Activated T-helper 1 cell treated with anti-CD3 and anti-CD28 coated beads, Interleukin-12 subunit alpha, Interleukin-12 subunit beta, Interleukin-2, Interleukin-4 antibody, amounts not matched to agents 30 ng/mL and 10 ng/mL and 1 ng/mL, durations not matched to agents 14 hours and 24 hours and 36 hours (primary cell): ENCODE measurements at regions not wholly inside any gene's neighbourhood (a gene's known extent, or its start where the extent isn't known, plus 50 kb on each side); places are given as distances from the start of the nearest gene placed in this dataset.

Experiments
- DNase-seq: peaks from one replicate; pipeline ENCODE4 v3.0.0; 2021; ENCODE audit warnings: low spot score
- H3K27ac Mint-ChIP-seq: one replicate; pipeline ENCODE4 v1.8.0; 2021; ENCODE audit warnings: mild to moderate bottlenecking, mixed read lengths
- H3K27me3 Mint-ChIP-seq: one replicate; pipeline ENCODE4 v1.8.0; 2022; ENCODE audit warnings: mild to moderate bottlenecking, moderate library complexity, mixed read lengths; ENCODE audit not compliant: insufficient read depth
- H3K36me3 Mint-ChIP-seq: one replicate; pipeline ENCODE4 v1.8.0; 2021; ENCODE audit warnings: low read depth, mixed read lengths
- H3K4me1 Mint-ChIP-seq: one replicate; pipeline ENCODE4 v1.8.0; 2021; ENCODE audit warnings: low read depth, mixed read lengths
- H3K4me3 Mint-ChIP-seq: one replicate; pipeline ENCODE4 v1.8.0; 2021; ENCODE audit warnings: mild to moderate bottlenecking, moderate library complexity, mixed read lengths
- H3K9me3 Mint-ChIP-seq: one replicate; pipeline ENCODE4 v1.8.0; 2021; ENCODE audit warnings: mixed read lengths
- intact Hi-C: fragments of 100-400 bp; cut with micrococcal nuclease; formaldehyde crosslinking; loops from one replicate; pipeline ENCODE4 v1.15.1; 2024

GRCh38 chr5:143574236-143574635 is 170.8 kb upstream of the NR3C1 start:
- peaks cover 12% of the 10 kb centered on the region for H3K4me1 Mint-ChIP-seq
- no peaks in the 10 kb centered on the region for H3K27me3 Mint-ChIP-seq
- no peak overlapping the region for H3K4me3 Mint-ChIP-seq
- no peaks in the 10 kb centered on the region for H3K9me3 Mint-ChIP-seq
- no peaks in the 10 kb centered on the region for H3K36me3 Mint-ChIP-seq
- intact Hi-C loops: no loop called here
- H3K27ac Mint-ChIP-seq: no peak overlapping the region
- no peak for DNase-seq

DNA sequence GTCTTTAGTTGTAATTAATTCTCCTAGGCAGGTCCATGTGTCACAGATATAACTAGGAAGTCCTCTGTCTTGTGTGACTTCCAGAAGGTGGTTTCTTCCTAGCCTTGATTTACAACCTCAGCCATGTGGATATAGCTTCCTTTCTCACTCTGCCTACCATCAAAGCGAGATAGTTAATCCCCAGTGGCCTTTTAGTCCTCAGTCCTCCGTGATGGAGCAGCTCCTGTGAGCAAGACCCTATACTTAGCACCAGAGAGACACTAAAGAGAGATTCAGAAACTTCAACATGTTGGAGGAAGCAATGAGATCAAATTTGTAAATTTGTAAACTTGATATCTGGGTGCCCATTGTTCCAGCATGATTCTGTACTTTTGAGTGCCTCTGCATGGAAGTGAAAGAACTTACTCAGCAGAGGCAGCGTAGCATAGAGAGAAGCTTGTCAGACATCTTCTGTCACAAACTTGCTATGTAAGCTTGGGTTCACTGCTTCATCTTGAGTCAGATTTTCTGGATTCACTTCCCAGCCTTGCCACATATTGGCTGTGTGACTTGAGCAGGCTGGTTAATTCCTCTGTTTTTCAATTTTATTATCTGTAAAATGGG is 170.2 kb upstream of the NR3C1 start:
- Mint-ChIP-seq H3K27me3 (no peaks in the 10 kb centered on the region), H3K36me3 (no peaks in the 10 kb centered on the region), H3K27ac (no peak overlapping the region), H3K9me3 (no peaks in the 10 kb centered on the region), H3K4me1 (peaks cover 12% of the 10 kb centered on the region), H3K4me3 (no peak overlapping the region)
- DNase-seq: no peak
- intact Hi-C loops: no loop called here

DNA sequence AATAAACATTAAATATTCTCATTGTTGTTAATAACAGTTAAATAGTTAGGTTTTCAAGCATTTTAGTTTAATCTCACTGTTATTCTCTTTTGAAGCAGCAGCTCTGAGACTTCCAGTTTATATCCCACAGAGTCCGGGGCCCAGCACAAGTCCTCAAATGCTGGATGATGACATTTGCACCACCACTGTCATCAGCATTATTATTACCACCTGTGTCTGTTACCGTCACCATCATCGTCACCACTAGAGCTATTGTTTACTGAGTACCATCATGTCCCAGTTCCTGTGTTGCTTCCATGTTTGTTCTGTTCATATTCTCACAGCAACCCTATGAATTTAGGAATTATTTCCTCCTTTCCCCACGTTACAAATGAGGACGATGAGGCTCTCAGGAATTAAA is 169.2 kb upstream of the NR3C1 start:
- Mint-ChIP-seq H3K4me1 (peaks cover 12% of the 10 kb centered on the region), H3K36me3 (no peaks in the 10 kb centered on the region), H3K9me3 (no peaks in the 10 kb centered on the region), H3K4me3 (no peak overlapping the region), H3K27ac (no peak overlapping the region), H3K27me3 (no peaks in the 10 kb centered on the region)
- DNase-seq: no peak
- intact Hi-C loops: no loop called here

DNA sequence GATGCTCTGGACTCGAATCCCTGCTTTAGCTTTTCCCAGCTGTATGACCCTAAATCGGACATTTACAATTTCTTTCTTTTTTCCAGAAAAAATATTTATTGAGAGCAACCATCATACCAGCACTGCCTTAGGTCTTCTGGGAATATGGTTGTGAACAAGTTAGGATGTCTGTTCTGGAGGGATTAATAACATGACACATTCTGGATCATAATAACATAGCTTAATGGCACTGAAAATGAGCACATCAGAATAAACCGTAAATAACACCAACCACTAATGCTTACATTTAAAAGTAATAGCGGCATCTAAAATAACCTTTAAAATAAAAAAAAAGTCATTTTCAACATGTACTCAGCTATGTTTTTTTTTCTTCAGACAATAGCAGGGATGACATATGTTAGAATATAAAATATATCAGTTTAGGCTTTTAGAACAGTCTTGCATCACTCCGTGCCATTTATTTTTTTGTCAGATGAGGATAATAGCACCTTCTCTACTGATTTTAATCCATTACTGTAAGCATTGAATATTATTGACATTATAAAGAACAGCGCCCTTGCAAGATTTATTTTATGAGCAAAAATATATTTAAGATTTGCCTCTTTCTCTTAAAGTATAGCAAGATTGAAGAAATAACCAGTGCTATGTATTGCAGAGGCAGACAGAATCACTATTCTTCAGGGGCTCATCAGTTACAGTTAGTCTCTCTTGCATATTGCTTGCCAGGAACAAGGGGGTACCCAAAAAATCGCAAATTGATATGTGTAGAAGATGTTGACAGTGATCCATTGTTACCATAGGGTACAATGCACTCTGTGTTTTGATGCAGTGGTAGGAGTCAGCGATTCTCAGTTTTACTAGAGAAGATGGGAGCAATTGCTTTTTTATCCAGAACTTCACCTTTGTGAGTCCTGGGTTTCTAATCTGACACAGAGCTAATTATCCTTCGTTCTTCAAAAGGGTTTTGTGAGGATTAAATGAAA is 168.4 kb upstream of the NR3C1 start:
- Mint-ChIP-seq H3K9me3 (no peaks in the 10 kb centered on the region), H3K27ac (no peak overlapping the region), H3K4me3 (no peak overlapping the region), H3K27me3 (no peaks in the 10 kb centered on the region), H3K4me1 (peaks cover 12% of the 10 kb centered on the region), H3K36me3 (no peaks in the 10 kb centered on the region)
- intact Hi-C loops: no loop called here
- no peak for DNase-seq

DNA sequence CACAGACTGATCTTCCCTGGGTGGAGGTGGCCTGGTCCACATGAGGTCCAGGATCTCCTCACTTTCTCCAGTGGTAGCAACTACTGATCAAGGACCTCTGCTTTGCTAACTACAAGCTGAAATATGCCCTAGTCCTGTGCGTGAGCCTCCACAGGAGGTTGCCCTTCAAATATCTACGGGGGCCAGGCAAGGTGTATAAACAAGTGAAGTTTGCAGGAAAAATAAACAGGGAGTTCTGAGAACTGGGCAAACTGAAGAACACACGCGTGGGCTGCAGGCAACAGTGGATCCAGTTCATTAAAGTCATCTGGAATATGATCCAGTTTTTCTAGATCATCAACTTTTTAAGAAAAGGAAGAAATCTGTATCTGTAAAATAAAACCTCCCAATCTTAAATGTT is 167.5 kb upstream of the NR3C1 start:
- Mint-ChIP-seq H3K4me3 (no peak overlapping the region), H3K27me3 (no peaks in the 10 kb centered on the region), H3K9me3 (no peaks in the 10 kb centered on the region), H3K4me1 (peaks cover 12% of the 10 kb centered on the region), H3K27ac (no peak overlapping the region), H3K36me3 (no peaks in the 10 kb centered on the region)
- intact Hi-C loops: no loop called here
- no peak for DNase-seq

DNA sequence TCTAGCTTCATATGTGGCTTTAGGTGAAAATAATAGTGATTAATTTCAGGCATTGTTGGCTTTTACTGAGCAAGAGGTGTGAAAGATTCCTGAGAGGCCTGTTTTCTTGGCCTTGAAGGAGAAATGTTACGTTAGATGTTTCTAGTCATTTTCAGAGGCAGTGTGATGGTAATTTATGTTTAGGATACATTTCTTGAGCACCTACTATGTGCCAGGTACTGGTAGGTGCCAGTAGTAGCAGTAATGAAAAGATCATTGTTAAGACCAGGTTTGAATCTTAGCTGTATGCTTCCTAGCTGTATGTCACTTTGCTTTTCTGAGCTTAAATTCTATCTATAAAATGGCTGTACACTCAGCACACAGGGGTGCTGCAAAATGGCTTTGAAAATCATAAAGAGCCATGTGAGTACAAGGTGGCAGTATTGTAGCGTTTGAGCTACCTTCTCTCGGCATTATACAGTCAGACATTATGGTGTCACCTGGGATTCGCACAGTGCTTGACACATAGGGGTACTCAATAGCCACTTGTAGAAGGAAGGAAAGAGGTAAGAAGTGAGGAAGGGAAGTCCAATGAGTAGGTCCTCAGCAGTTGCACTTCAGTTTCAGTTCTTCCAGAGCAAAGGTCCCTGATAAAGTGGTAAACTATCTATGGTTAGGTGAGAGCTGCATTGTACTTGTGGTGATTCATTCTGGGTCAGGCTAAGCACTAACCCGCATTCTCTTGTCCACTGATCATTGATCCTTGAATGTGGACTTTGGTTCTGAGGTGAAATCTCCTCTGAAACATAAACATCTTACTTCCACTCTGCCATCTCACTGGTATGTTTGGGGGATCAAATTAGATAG is 166.5 kb upstream of the NR3C1 start:
- no peaks in the 10 kb centered on the region for H3K27me3 Mint-ChIP-seq
- H3K4me3 Mint-ChIP-seq: no peak overlapping the region
- intact Hi-C loops: no loop called here
- H3K27ac Mint-ChIP-seq: no peak overlapping the region
- H3K36me3 Mint-ChIP-seq: no peaks in the 10 kb centered on the region
- peaks cover 3% of the 10 kb centered on the region for H3K4me1 Mint-ChIP-seq
- no peaks in the 10 kb centered on the region for H3K9me3 Mint-ChIP-seq
- DNase-seq: no peak

- Mint-ChIP-seq H3K4me1 (no peaks in the 10 kb centered on the region), H3K36me3 (no peaks in the 10 kb centered on the region)
Observed at GRCh38 chr5:143569213-143569701, 165.8 kb upstream of the NR3C1 start.

DNA sequence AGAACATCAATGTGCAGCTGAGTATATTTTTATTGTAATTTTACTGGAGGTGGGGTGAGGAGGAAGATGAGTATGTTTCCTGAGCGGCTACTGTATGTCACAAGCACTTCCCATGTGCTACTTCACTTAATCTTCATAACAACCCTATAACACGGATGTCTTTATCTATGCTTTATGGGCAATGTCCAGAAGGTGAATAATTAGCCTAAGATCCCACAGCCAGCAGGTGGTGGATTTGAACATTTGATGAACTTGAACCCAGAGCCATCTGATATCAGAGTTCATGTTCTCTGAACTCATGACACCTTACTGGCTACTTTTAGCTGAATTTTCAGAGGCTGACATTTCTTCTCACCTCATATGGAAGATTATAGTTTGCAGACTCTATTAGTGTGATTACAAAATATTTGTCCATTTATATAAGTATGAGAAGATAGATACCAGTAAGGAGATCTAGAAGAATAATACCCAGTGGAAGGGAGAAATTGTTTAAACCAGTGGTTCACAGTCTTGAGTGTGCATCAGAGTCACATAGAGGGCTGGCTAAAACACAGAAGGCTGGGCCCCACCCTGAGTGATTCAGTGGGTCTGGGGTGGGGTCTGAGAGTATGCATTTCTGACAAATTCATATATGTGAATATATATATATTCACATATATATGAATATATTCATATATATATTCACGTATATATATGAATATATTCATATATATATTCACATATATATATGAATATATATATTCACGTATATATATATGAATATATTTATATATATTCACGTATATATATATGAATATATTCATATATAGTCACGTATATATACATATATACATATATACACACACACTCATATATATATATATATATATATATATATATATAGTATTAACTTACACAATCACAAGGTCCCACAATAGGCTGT is 164.4 kb upstream of the NR3C1 start:
- Mint-ChIP-seq H3K27ac (no peak overlapping the region), H3K27me3 (no peaks in the 10 kb centered on the region), H3K36me3 (no peaks in the 10 kb centered on the region), H3K4me1 (no peaks in the 10 kb centered on the region), H3K9me3 (no peaks in the 10 kb centered on the region), H3K4me3 (no peak overlapping the region)
- intact Hi-C loops: no loop called here
- DNase-seq: no peak

More at GRCh38 chr5:143569213-143569701, 165.8 kb upstream of the NR3C1 start:
- H3K27ac Mint-ChIP-seq: no peak overlapping the region
- DNase-seq: no peak
- H3K27me3 Mint-ChIP-seq: no peaks in the 10 kb centered on the region
- H3K4me3 Mint-ChIP-seq: no peak overlapping the region
- intact Hi-C loops: no loop called here
- no peaks in the 10 kb centered on the region for H3K9me3 Mint-ChIP-seq

GRCh38 chr5:143566139-143566538 is 162.7 kb upstream of the NR3C1 start:
- Mint-ChIP-seq H3K4me3 (no peak overlapping the region), H3K27me3 (no peaks in the 10 kb centered on the region), H3K9me3 (no peaks in the 10 kb centered on the region), H3K36me3 (no peaks in the 10 kb centered on the region), H3K4me1 (no peaks in the 10 kb centered on the region), H3K27ac (no peak overlapping the region)
- DNase-seq: no peak
- intact Hi-C loops: no loop called here

- intact Hi-C loops: no loop called here
- Mint-ChIP-seq H3K27me3 (no peaks in the 10 kb centered on the region), H3K9me3 (no peaks in the 10 kb centered on the region), H3K36me3 (no peaks in the 10 kb centered on the region), H3K4me1 (peaks cover 4% of the 10 kb centered on the region), H3K4me3 (no peak overlapping the region), H3K27ac (no peak overlapping the region)
- DNase-seq: no peak
Observed at GRCh38 chr5:143564417-143564816, 160.9 kb upstream of the NR3C1 start.

GRCh38 chr5:143562935-143563334 is 159.4 kb upstream of the NR3C1 start:
- Mint-ChIP-seq H3K27me3 (no peaks in the 10 kb centered on the region), H3K4me1 (peaks cover 13% of the 10 kb centered on the region), H3K9me3 (no peaks in the 10 kb centered on the region), H3K36me3 (no peaks in the 10 kb centered on the region), H3K4me3 (no peak overlapping the region), H3K27ac (no peak overlapping the region)
- intact Hi-C loops: no loop called here
- no peak for DNase-seq

- Mint-ChIP-seq H3K4me3 (no peak overlapping the region), H3K27ac (no peak overlapping the region), H3K27me3 (no peaks in the 10 kb centered on the region), H3K36me3 (no peaks in the 10 kb centered on the region), H3K4me1 (peaks cover 24% of the 10 kb centered on the region), H3K9me3 (no peaks in the 10 kb centered on the region)
- intact Hi-C loops: no loop called here
- no peak for DNase-seq
Observed at GRCh38 chr5:143561219-143561618, 157.7 kb upstream of the NR3C1 start.
